CD4-positive, alpha-beta T cell treated with Interleukin-10 for 1 hour (primary cell): ENCODE measurements at regions not wholly inside any gene's neighbourhood (a gene's known extent, or its start where the extent isn't known, plus 50 kb on each side); places are given as distances from the start of the nearest gene placed in this dataset.
"Not testable (repeated sequence)": the region's sequence is repeated elsewhere in the genome, so short reads cannot be mapped to it uniquely, and the experiment has no call there.

Source experiments
- DNase-seq: peaks from one replicate; pipeline ENCODE4 v3.0.0-alpha.2; 2020

- no peak for DNase-seq
Observed at GRCh38 chr17:12195418-12195817, 174.7 kb downstream of the MAP2K4 start.

GRCh38 chr17:12201294-12201880 is 180.7 kb downstream of the MAP2K4 start:
- DNase-seq: no peak

GRCh38 chr17:12209632-12210191 is 189.0 kb downstream of the MAP2K4 start:
- no peak for DNase-seq

- DNase-seq: not testable (repeated sequence)
Observed at GRCh38 chr17:12220714-12221439, 200.2 kb downstream of the MAP2K4 start.

GRCh38 chr17:12222392-12222791 is 201.7 kb downstream of the MAP2K4 start:
- no peak for DNase-seq

GRCh38 chr17:12227547-12227946 is 206.9 kb downstream of the MAP2K4 start:
- no peak for DNase-seq

GRCh38 chr17:12229335-12229734 is 208.7 kb downstream of the MAP2K4 start:
- no peak for DNase-seq

- no peak for DNase-seq
Observed at GRCh38 chr17:12230481-12231354, 210.0 kb downstream of the MAP2K4 start.

GRCh38 chr17:12231355-12231682 is 210.6 kb downstream of the MAP2K4 start:
- no peak for DNase-seq

- DNase-seq: not testable (repeated sequence)
Observed at GRCh38 chr17:12239021-12239420, 218.3 kb downstream of the MAP2K4 start.

- DNase-seq: no peak
Observed at GRCh38 chr17:12242345-12242954, 221.8 kb downstream of the MAP2K4 start.

GRCh38 chr17:12247761-12248160 is 227.1 kb downstream of the MAP2K4 start:
- no peak for DNase-seq

GRCh38 chr17:12250973-12251372 is 230.3 kb downstream of the MAP2K4 start:
- DNase-seq: no peak

- DNase-seq: no peak
Observed at GRCh38 chr17:12252462-12252861, 231.8 kb downstream of the MAP2K4 start.

GRCh38 chr17:12254460-12254859 is 233.8 kb downstream of the MAP2K4 start:
- no peak for DNase-seq

- peak; percentile 2 for DNase-seq
Observed at GRCh38 chr17:12256380-12256995, 235.8 kb downstream of the MAP2K4 start.

GRCh38 chr17:12257176-12257575 is 236.5 kb downstream of the MAP2K4 start:
- DNase-seq: no peak

- no peak for DNase-seq
Observed at GRCh38 chr17:12261354-12261753, 240.7 kb downstream of the MAP2K4 start.

GRCh38 chr17:12269751-12270150 is 249.1 kb downstream of the MAP2K4 start:
- DNase-seq: no peak

GRCh38 chr17:12277827-12278226 is 257.1 kb downstream of the MAP2K4 start:
- DNase-seq: no peak

- DNase-seq: no peak
Observed at GRCh38 chr17:12282056-12282455, 261.4 kb downstream of the MAP2K4 start.

- DNase-seq: no peak
Observed at GRCh38 chr17:12287953-12288352, 267.3 kb downstream of the MAP2K4 start.

- no peak for DNase-seq
Observed at GRCh38 chr17:12290207-12290606, 269.5 kb downstream of the MAP2K4 start.
